IMR-90 (cell line): ENCODE measurements at regions not wholly inside any gene's neighbourhood (a gene's known extent, or its start where the extent isn't known, plus 50 kb on each side); places are given as distances from the start of the nearest gene placed in this dataset.

Experiments used
- ATAC-seq: fragments of 200-7000 bp; cut with Tn5 transposase; 2 replicates; pipeline ENCODE4 v1.9.1; 2020; ENCODE audit warnings: low read depth, mild to moderate bottlenecking, moderate library complexity
- BruUV-seq: library from RNA; stranded (reverse); fragments of 400-500 nt; replicated peaks from 2 replicates; lab custom pipeline; 2021; lab: Mats Ljungman, UMichigan
- CTCF ChIA-PET: fragments of 300-600 bp; formaldehyde crosslinking; extraction: SDS; loops from one replicate; lab custom pipeline; 2021; ENCODE audit warnings: antibody characterized with exemption; lab: Yijun Ruan, JAX
- POLR2A ChIA-PET: fragments of 300-600 bp; sonication (Branson Sonifier 250); formaldehyde crosslinking; loops from one replicate; lab custom pipeline; 2022; ENCODE audit warnings: antibody characterized with exemption; ENCODE audit not compliant: unreplicated experiment; lab: Charles Lee
- DNase-seq: peaks from one replicate; pipeline ENCODE4 v3.0.0; 2013
- H2AFZ ChIP-seq: replicated peaks from 2 replicates; pipeline ENCODE3; 2013; ENCODE audit warnings: low read length, mild to moderate bottlenecking; ENCODE audit not compliant: poor library complexity
- H2AK5ac ChIP-seq: 2 replicates; pipeline ENCODE4 v1.6.1; 2013; ENCODE audit warnings: low read depth, low read length, inconsistent platforms
- H2AK9ac ChIP-seq: replicated peaks from 2 replicates; pipeline ENCODE3; 2013; ENCODE audit warnings: mild to moderate bottlenecking, low read depth, low read length, moderate library complexity; ENCODE audit not compliant: poor library complexity
- H2BK120ac ChIP-seq: 2 replicates; pipeline ENCODE4 v1.6.1; 2013; ENCODE audit warnings: low read depth, low read length, inconsistent platforms
- H2BK15ac ChIP-seq: 3 replicates; pipeline ENCODE4 v1.6.1; 2013; ENCODE audit warnings: low read depth, low read length, inconsistent platforms
- H2BK20ac ChIP-seq: 2 replicates; pipeline ENCODE4 v1.6.1; 2013; ENCODE audit warnings: low read depth, mild to moderate bottlenecking, inconsistent platforms, low read length, moderate library complexity
- H2BK5ac ChIP-seq: 2 replicates; pipeline ENCODE4 v1.6.1; 2013; ENCODE audit warnings: mild to moderate bottlenecking, low read depth, low read length, inconsistent platforms; ENCODE audit not compliant: poor library complexity, severe bottlenecking
- H3K14ac ChIP-seq: replicated peaks from 2 replicates; pipeline ENCODE4 v1.6.1; 2013; ENCODE audit warnings: low read depth, low read length, inconsistent platforms
- H3K18ac ChIP-seq: 2 replicates; pipeline ENCODE4 v1.6.1; 2013; ENCODE audit warnings: low read depth, low read length, control low read depth
- H3K23ac ChIP-seq: 2 replicates; pipeline ENCODE4 v1.6.1; 2013; ENCODE audit warnings: low read depth, low read length, inconsistent platforms
- H3K27ac ChIP-seq: 2 replicates; pipeline ENCODE4 v1.5.1; 2013; ENCODE audit warnings: mild to moderate bottlenecking, control low read depth, low read length; ENCODE audit not compliant: insufficient read depth
- H3K27me3 ChIP-seq: 2 replicates; pipeline ENCODE4 v1.6.1; 2013; ENCODE audit warnings: low read length; ENCODE audit not compliant: control insufficient read depth, insufficient read depth
- H3K36me3 ChIP-seq: 2 replicates; pipeline ENCODE4 v1.6.1; 2013; ENCODE audit warnings: low read length, mixed read lengths; ENCODE audit not compliant: control insufficient read depth, insufficient read depth
- H3K4ac ChIP-seq: 2 replicates; pipeline ENCODE4 v1.6.1; 2013; ENCODE audit warnings: low read depth, low read length, inconsistent platforms
- H3K4me1 ChIP-seq: 2 replicates; pipeline ENCODE4 v1.6.1; 2013; ENCODE audit warnings: low read length, mixed read lengths; ENCODE audit not compliant: control insufficient read depth, insufficient read depth
- H3K4me2 ChIP-seq: 2 replicates; pipeline ENCODE4 v1.6.1; 2013; ENCODE audit warnings: low read depth, mild to moderate bottlenecking, control low read depth, low read length, moderate library complexity
- H3K4me3 ChIP-seq: 2 replicates; pipeline ENCODE4 v1.5.1; 2013; ENCODE audit warnings: low read depth, mild to moderate bottlenecking, control low read depth, low read length, moderate library complexity; ENCODE audit not compliant: insufficient read depth
- H3K56ac ChIP-seq: 2 replicates; pipeline ENCODE4 v1.6.1; 2013; ENCODE audit warnings: low read length, inconsistent platforms; ENCODE audit not compliant: insufficient read depth; ENCODE audit errors: extremely low read depth
- H3K79me1 ChIP-seq, 2 experiments: 2 replicates each; pipeline ENCODE4 v1.6.1; 2013; ENCODE audit warnings: low read length in 2 of 2, inconsistent platforms in 1 of 2, low read depth in 1 of 2
- H3K9ac ChIP-seq: 2 replicates; pipeline ENCODE4 v1.6.1; 2013; ENCODE audit warnings: low read depth, low read length, control low read depth
- H3K9me1 ChIP-seq: 2 replicates; pipeline ENCODE4 v1.6.1; 2013; ENCODE audit warnings: low read length, inconsistent platforms; ENCODE audit not compliant: insufficient read depth
- H3K9me3 ChIP-seq: 2 replicates; pipeline ENCODE4 v1.6.1; 2013; ENCODE audit warnings: low read length; ENCODE audit not compliant: control insufficient read depth, insufficient read depth
- H4K20me1 ChIP-seq: 2 replicates; pipeline ENCODE4 v1.6.1; 2013; ENCODE audit warnings: low read length, inconsistent platforms; ENCODE audit not compliant: insufficient read depth
- H4K5ac ChIP-seq: 2 replicates; pipeline ENCODE4 v1.6.1; 2013; ENCODE audit warnings: mild to moderate bottlenecking, low read depth, low read length, control low read depth
- H4K8ac ChIP-seq, 2 experiments: 2 replicates each; pipeline ENCODE4 v1.6.1; 2013; ENCODE audit warnings: low read depth in 2 of 2, low read length in 2 of 2, control low read depth in 1 of 2, inconsistent platforms in 1 of 2
- H4K91ac ChIP-seq: 2 replicates; pipeline ENCODE4 v1.6.1; 2013; ENCODE audit warnings: low read depth, low read length, inconsistent platforms; ENCODE audit not compliant: insufficient read depth
- BHLHE40 ChIP-seq: fragments of 150-350 bp; IDR thresholded peaks from 2 replicates; pipeline ENCODE4 v1.6.1; 2016; ENCODE audit warnings: mild to moderate bottlenecking, low read depth, low read length
- CEBPB ChIP-seq: IDR thresholded peaks from 2 replicates; pipeline ENCODE4 v1.6.1; 2012; ENCODE audit warnings: low read depth, low read length, improper control_type of control experiment
- CHD1 ChIP-seq: IDR thresholded peaks from 2 replicates; pipeline ENCODE4 v1.6.1; 2012; ENCODE audit warnings: low read depth, low read length, improper control_type of control experiment
- CTCF ChIP-seq: conservative IDR thresholded peaks from 2 replicates; pipeline ENCODE4 v1.5.1; 2012; ENCODE audit warnings: mild to moderate bottlenecking, low read depth, low read length, improper control_type of control experiment
- ELK1 ChIP-seq: fragments of 150-350 bp; IDR thresholded peaks from 2 replicates; pipeline ENCODE4 v1.6.1; 2016; ENCODE audit warnings: low read depth, mild to moderate bottlenecking, low read length, moderate library complexity, borderline replicate concordance
- FOS ChIP-seq: fragments of 150-350 bp; IDR thresholded peaks from 2 replicates; pipeline ENCODE4 v1.6.1; 2016; ENCODE audit warnings: low read depth, low read length
- MAFK ChIP-seq: IDR thresholded peaks from 2 replicates; pipeline ENCODE4 v1.6.1; 2012; ENCODE audit warnings: low read depth, low read length, improper control_type of control experiment
- MAZ ChIP-seq: IDR thresholded peaks from 2 replicates; pipeline ENCODE4 v1.6.1; 2012; ENCODE audit warnings: low read depth, mild to moderate bottlenecking, low read length, improper control_type of control experiment, moderate library complexity, borderline replicate concordance
- MXI1 ChIP-seq: IDR thresholded peaks from 2 replicates; pipeline ENCODE4 v1.6.1; 2012; ENCODE audit warnings: low read depth, mild to moderate bottlenecking, low read length, moderate library complexity, borderline replicate concordance
- NFE2L2 ChIP-seq: fragments of 150-350 bp; IDR thresholded peaks from 2 replicates; pipeline ENCODE4 v1.6.1; 2016; ENCODE audit warnings: low read depth, mild to moderate bottlenecking, low read length
- POLR2A ChIP-seq: IDR thresholded peaks from 2 replicates; pipeline ENCODE4 v1.6.1; 2012; ENCODE audit warnings: mild to moderate bottlenecking, low read depth, low read length
- RAD21 ChIP-seq: IDR thresholded peaks from 2 replicates; pipeline ENCODE4 v1.6.1; 2012; ENCODE audit warnings: low read length, improper control_type of control experiment
- RCOR1 ChIP-seq: IDR thresholded peaks from 2 replicates; pipeline ENCODE4 v1.6.1; 2012; ENCODE audit warnings: mild to moderate bottlenecking, low read length, improper control_type of control experiment; ENCODE audit not compliant: insufficient replicate concordance
- RFX5 ChIP-seq: IDR thresholded peaks from 2 replicates; pipeline ENCODE4 v1.8.0; 2012; ENCODE audit warnings: low read depth, mild to moderate bottlenecking, low read length, moderate library complexity
- SMC3 ChIP-seq: fragments of 150-350 bp; IDR thresholded peaks from 2 replicates; pipeline ENCODE4 v1.6.1; 2016; ENCODE audit warnings: low read depth, mild to moderate bottlenecking, antibody characterized with exemption, low read length, moderate library complexity
- USF2 ChIP-seq: fragments of 150-350 bp; IDR thresholded peaks from 2 replicates; pipeline ENCODE4 v1.6.1; 2017; ENCODE audit warnings: mild to moderate bottlenecking, antibody characterized with exemption, low read length, low read depth
- WGBS, 2 experiments: methylation state at CpG; one replicate each; pipeline versions ENCODE4 v1.1.5 to v1.1.7; 2013; ENCODE audit warnings: missing lambda C conversion rate in 2 of 2; ENCODE audit not compliant: insufficient read length in 1 of 2; ENCODE audit errors: extremely low coverage in 2 of 2; 5-methylcytosine and 5-hydroxymethylcytosine counted together
- dilution Hi-C: fragments of 300-500 bp; cut with HindIII; formaldehyde crosslinking; loops from one replicate; pipeline ENCODE4 v1.14.3; 2018; ENCODE audit warnings: low sequenced_read_pairs; ENCODE audit not compliant: unreplicated experiment
- in situ Hi-C: fragments of 300-500 bp; cut with MboI; formaldehyde crosslinking; loops from 3 replicates; pipeline ENCODE4 v1.14.3; 2019; ENCODE audit warnings: low sequenced_read_pairs, inconsistent platforms, mixed read lengths
- intact Hi-C: fragments of 100-400 bp; cut with micrococcal nuclease; formaldehyde crosslinking; loops from 2 replicates; pipeline ENCODE4 v1.10.0; 2022

GRCh38 chr3:76943671-76944070, 96.2 kb upstream of the ROBO2 start:
- Histone ChIP-seq H2BK15ac (no peak overlapping the region), H3K79me1 (no peaks in the 10 kb centered on the region), H3K56ac (no peak overlapping the region), H3K4me1 (no peaks in the 10 kb centered on the region), H3K4ac (no peak overlapping the region), H3K4me3 (no peak overlapping the region), H4K5ac (no peak overlapping the region), H3K9me1 (no peaks in the 10 kb centered on the region), H2BK120ac (no peak overlapping the region), H2BK5ac (no peak overlapping the region), H4K20me1 (no peaks in the 10 kb centered on the region), H2AK5ac (no peak overlapping the region), H4K91ac (no peak overlapping the region), H4K8ac (no peak overlapping the region), H3K9ac (no peak overlapping the region), H3K4me2 (no peak overlapping the region), H3K27ac (no peak overlapping the region), H3K27me3 (no peaks in the 10 kb centered on the region), H2AFZ (no peak overlapping the region), H3K36me3 (no peaks in the 10 kb centered on the region), H2AK9ac (no peak overlapping the region), H2BK20ac (no peak overlapping the region), H3K9me3 (no peaks in the 10 kb centered on the region; the same call in 1 of the 2 replicates), H3K23ac (no peak overlapping the region), H3K14ac (no peak overlapping the region), H3K18ac (no peak overlapping the region)
- no CpG with 5 or more reads among the region's 3 CpGs for WGBS, 2 experiments
- POLR2A ChIA-PET, result no interaction called here
- no TSS peak for BruUV-seq
- dilution Hi-C loops (no loop called here), intact Hi-C loops (no loop called here), in situ Hi-C loops (no loop called here)
- DNase-seq (peak; percentile 5), ATAC-seq (peak; percentile 62)
- TF ChIP-seq MXI1, result no peak
- TF ChIP-seq CHD1, result no peak
- no peak for TF ChIP-seq MAFK
- no peak for TF ChIP-seq ELK1
- TF ChIP-seq RAD21, result no peak
- TF ChIP-seq NFE2L2, result no peak
- no peak for TF ChIP-seq CTCF
- TF ChIP-seq USF2, result no peak
- TF ChIP-seq RCOR1, result no peak
- TF ChIP-seq FOS, result no peak
- TF ChIP-seq BHLHE40, result no peak
- no peak for TF ChIP-seq MAZ
- TF ChIP-seq RFX5, result no peak
- TF ChIP-seq SMC3, result no peak
- no peak for TF ChIP-seq POLR2A
- no peak for TF ChIP-seq CEBPB
- CTCF ChIA-PET, result interaction anchor here (0.6 kb wide), 1 partner anchor 9 kb away, joined by 3 read pairs; no protein-coding TSS in a partner anchor
